ENCODE measurements at regions not wholly inside any gene's neighbourhood (a gene's known extent, or its start where the extent isn't known, plus 50 kb on each side); places are given as distances from the start of the nearest gene placed in this dataset.
A peak's percentile ranks its signal among the peaks of the same experiment; 100 is the strongest.

DNA sequence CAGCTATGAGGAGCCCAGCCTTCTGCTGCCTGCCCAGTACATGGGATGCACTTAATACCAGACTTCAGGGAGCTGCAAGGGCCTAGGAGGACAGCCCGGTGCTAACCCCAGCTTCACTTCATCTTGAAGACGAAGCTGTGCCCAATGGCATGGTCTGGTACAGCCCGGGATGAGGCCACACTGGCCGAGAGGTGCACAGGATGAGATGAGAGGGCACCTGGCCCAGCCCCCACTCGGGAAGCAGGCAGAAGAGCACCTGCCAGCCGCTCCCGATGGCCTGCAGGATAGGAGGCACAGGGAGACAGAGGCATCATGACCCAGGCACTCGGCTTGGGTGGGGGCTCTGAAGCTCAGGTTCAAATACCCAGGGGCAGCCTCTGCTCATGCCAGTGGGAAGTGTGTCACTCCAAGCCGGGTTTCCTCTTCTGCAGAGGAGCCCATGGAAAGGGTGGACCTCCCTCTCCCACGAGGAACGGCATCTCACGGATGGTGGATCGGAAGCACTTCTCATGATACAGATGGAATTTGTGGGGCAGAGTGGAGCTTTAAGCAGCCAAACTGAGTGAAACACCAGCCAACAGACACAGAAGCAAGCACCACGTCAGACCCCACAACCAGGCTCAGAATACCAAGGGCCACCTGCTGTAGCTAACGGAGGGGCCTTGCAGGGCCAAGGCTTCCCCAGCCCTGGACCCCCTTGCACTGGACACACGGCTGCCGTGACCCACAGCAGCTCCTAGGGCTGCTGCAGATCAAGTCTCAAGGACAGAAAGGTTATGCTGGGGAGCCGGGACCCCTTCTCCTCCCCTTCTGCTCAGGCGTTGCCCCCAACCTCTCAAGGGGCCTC, 875.2 kb downstream of the BRD1 start:
- no peak for DNase-seq

DNA sequence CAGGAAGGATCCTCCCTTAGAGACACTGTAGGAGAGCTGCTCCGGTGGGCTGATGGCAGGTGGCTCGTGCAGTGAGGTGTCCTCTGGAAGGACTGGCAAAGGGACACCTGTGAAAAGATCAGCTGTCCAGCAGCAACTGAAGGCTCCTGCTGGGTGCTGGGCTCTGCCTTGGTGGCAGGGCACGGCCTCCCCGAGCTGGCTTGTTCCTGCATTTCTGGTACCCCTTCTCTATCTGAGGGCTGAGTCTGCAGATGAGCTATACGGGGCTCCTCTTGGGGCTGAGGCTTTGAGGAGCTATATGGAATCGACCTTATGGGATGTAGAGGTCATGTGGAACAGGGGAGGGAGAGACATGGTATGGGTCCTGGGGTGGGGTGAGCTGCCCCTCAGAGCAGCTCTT, 875.8 kb downstream of the BRD1 start:
- DNase-seq: no peak

DNA sequence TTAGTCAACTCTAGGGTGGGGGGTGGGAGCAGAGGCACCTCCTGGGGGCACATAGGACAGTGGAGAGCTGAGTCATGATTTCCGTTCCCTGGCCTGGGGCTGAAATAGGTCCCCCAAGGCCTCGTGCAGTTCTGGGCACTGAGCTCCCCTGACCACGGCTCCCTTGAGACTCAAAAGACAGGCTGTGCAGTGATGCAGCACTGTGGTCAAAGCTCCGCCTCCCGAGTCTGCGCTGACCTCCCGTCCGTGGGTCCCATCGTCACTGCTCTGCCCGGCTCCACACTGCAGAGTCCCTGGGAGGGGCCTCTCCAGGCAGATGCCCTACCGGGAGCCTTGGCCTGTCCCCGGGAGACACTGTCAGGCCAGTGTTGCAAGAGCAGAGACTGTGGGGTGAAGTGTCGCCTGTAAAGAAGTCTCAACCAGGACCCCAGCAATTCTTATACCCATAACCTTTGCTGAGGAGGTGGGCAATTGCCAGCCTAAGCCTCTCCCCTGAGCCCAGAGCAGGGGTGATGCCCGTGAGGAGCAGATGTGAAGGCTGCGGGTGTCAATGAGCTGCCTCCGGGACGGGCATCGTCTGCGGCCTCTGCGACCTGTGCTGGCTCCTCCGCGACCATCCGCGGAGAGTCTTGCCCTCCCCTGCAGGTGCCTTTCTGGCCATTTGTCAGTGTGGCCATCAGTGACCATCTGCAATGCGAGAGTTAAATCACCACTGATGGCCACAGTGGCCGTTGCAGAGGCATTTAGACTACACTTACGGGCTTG, 877.3 kb downstream of the BRD1 start:
- DNase-seq: no peak

DNA sequence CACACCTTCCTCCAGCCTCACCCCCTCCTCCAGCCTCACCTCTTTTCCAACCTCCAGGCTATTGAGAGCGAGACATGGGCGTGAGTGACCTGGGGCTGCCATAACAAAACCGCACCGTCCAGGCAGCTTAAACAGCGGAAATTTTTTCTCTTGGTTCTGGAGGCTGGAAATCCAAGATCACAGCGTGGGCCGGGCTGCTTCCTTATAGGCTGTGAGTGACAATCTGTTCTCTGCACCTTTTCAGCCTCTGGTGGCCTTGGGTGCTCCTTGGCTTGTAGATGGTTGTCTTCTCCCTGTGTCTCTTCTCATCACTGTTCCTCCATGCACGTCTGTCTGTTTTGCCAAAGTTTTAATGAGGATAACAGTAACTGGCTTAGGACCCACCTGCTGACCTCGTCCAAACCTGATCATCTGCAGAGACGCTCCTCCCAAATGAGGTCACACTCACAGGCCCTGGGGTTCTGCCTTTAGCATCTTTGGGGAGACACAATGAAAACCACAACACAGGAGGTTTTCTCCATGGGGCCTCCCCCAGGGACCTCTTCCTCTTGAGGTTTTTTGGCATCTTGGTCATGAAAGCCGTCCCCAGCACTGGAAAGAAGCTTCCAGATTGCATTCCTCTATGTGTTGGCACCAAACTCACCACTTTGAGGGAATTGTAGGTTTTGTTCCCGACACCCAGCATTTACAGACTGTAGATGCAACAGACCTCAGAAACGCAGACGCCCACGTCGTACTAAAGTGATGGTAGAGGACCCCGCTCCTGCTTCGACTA, 878.1 kb downstream of the BRD1 start:
- DNase-seq: no peak

DNA sequence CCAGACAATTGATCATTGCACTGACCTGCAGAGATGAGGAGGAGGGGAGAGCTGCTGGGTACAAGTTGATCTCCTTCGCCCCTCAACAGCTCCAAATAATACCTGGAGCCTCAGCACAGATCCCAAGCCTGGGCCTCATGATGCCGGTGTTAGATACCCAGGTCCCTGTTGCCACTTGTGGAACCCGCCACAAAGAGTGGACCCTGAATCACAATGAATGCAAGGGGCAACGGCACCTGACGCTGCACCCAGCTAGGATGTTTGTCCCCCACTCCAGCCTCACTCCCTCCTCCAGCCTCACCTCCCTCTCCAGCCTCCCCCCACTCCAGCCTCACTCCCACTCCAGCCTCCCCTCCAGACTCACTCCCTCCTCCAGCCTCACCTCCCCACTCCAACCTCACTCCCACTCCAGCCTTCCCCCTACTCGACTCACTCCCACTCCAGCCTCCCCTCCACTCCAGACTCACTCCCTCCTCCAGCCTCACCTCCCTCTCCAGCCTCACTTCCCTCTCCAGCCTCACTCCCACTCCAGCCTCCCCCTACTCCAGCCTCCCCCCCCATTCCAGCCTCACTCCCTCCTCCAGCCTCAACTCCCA, 879.0 kb downstream of the BRD1 start:
- no peak for DNase-seq

DNA sequence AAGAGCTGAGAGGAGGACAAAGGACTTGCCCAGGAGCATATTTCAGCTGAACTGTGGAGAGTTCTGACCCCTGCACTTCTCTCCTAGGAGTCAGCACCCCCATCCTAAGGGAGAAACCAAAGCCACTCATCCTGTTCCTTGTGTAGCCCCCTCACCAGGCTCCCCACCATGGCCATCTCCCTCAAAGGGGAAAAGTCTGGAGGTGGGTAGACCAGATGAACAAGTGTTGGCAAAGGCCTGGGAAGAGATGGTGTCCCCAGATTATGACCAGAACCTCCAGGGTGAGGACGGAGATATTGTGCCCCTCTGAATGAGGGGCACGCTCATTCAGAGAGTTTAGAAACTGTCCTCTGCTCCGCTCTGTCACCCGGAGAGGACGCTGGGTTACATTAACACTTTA, 880.0 kb downstream of the BRD1 start:
- DNase-seq: no peak

DNA sequence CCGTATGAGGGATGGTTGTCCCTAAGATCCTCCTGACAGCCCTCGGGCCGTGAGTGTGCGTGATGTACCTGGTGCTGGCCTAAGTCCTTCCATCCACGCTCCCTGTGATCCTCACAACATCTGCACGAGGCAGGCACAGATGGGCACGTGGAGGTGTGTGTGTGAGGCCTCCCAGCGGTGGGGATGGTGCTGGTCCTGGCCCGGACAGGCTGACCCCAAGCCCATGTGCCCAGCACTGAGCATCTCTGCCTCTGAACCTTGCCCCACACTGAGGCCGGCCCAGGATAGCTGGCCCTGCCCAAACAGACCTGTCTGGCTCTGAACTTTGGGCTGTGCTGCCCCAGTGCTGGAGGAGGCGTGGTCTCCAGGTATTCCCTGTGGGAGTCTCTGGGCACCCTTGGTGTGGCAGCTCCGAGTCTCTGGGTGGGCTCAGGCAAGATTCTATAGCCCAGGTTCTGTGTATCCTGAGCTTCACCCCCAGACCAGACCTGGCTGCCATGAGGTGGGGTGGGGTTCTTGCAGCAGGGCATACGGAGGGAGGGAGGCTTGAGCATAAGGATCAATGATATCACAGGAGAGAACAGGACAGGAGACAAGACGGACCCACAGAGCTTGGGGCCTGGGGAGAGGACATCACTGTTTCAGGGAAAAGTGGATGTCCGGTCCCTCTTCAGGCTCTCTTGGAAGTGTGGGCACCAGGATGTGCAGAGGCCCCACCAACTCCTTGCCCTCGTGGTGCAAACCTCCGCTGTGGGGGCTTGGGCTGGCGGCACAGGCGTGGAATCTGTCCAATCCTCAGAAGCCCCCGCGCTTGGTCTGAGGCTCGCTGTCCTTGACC, 881.8 kb downstream of the BRD1 start:
- no peak for DNase-seq

DNA sequence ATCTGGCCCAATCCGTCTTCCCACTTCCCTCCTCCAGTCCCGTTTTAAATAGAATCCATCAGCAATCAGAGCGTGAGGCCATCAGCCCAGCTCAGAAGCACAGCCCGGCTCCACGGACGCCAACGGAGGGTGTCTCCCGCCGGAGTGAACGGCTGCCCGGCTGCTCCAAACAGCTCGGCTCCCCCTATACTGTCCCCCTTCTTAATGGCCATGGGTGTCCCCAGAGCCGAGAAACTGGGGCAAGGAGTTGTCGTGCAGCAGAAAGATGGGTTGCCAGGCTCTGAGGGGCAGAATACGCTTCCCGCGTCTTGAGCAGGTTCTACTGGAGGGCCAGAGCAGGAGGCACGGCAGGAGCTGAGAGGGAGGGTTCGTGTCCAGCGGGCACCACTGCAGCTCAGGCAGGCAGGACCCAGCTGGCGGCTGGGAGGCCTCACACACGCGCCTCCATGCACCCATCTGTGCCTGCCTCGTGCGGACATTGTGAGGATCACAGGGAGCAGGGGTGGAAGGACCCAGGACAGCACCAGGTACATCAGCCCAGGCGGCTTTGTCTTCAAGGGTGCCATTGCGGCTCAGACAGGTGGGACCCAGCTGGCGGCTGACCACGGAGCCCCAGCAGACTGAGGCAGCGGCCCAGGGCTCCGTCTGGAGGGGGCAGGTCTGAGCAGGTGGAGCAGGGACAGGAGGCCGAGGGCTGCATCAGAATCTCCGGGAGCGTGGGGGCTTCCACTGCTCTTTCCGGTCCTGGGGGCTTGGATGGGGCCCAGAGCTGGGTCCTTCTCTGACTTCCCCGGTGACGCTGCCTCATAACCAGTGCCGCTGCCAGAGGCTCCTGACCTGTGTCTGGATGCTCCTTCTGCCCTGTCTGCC, 882.7 kb downstream of the BRD1 start:
- DNase-seq: no peak

DNA sequence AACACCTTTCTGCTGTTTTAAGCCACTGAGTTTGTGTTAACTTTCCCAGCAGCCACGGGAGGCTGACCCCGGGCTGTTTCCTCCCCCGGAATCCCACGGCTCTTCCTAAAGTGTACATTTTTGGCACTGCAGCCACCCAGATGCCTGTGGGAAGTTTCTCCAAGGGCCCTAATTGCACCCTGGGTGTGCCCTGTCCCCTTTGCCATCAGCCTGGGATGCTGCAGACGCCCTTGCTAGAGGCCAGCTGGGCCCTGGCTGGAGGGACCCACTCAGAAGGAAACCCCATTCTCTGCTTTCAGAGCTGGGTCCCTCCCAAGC, 883.3 kb downstream of the BRD1 start:
- no peak for DNase-seq

DNA sequence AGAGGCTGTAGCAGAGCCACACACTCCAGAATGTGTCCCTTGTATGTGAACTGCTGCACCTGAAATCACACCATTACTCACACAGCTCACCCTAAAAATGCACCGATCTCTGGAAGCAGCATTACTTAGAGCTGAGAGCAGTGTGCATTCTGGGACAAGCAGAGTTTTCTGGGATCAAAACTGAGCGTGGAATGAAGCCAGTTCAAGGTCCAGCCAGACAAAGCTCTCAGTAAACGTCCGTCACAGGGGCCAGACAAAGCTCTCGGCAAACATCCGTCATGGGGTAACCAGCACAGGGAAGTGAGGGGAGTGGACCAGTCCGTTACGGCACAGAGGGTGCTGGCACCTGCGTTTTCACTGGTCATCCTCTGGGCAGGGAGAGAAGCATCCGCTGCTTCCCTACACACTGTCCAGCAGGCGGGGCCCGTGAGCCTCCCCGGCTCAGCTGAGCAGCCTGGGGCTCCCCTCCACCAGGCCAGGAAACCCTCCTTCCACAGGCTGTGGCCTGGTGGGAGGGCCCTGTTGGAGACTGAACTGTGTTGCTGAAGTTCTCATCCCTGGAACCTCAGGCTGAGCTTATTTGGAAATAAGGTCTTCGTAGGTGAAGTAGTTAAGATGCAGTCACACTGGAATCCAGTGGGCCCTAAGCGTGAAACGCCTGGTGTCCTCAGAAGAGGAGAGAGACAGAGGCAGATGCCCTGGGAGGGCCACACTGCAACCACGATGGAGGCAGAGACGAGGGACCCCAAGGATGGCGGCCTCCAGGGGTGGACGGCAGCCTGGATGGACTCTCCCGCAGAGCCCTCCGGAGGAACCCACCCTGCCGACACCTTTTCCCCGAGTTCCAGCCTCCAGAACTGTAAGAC, 883.9 kb downstream of the BRD1 start:
- DNase-seq: peak; percentile 7

DNA sequence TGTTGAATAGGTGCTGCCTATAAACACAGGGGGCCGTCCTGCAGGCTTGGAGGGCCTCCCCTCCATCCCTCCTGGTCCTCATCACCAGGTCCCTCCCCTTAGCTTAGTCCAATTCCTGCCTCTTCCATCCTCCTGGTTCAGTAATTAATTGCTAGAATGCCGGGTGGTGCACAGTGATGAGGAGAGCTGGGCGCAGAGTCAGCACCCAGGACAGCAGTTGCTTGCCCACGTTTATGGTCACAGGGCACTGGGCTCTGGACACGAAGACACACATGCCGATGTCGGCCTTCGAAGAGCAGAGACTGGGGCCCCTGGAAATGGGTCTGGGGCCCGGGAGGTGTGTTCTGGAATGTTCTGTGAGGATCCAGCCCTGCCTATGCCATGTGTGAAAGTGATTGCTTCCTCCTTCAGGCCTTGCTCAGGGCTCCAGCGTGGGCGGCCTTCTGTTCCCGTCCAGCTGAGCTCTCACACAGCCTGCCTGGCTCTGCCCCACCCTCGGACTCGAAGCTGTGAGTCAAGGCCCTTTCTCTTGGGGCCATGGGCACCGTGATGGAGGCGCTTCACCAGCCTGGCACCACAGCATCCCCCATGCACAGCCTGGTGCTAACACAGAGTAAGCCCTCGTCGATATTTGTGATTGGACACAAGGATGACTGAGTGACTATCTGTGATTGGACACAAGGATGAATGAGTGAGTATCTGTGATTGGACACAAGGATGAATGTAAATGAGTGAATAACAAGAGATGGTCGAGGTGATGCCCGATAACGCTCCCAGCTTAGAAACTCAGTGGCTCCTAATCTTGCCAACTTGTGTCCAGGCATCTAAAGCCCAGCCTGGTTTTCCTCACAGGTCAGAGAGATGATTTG, 884.7 kb downstream of the BRD1 start:
- DNase-seq: no peak

DNA sequence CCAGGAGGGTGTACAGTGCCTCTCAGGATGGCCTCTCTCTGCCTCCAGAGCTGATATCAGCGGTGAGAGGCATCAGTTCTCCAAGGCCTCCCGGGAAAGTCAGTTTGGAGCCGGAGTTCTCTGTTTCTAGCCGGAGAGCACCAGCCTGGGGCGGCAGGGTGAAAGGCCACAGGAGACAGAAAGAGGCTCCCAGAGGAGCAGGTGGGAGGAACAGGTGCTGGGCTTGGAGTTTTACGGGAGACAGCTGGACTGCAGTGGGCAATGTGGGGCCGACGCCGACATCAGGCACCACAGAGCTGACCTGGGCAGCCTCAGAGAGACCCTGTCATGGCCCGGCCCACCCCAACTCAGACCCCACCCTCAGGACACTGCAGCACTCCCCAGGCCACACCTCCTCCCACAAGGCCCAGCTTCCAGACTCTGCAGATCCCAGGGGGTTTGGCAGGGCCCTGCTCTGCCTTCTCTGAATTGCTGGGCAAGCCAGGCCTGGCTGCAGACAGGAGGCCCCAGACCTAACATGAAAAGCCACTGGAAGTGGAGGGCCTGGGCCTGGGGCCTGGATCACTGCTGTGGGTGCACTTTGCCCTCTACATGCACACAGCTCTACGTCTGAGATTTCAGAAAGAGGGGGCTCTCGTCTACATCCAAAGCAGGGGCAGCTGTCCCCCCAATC, 885.6 kb downstream of the BRD1 start:
- DNase-seq: no peak

DNA sequence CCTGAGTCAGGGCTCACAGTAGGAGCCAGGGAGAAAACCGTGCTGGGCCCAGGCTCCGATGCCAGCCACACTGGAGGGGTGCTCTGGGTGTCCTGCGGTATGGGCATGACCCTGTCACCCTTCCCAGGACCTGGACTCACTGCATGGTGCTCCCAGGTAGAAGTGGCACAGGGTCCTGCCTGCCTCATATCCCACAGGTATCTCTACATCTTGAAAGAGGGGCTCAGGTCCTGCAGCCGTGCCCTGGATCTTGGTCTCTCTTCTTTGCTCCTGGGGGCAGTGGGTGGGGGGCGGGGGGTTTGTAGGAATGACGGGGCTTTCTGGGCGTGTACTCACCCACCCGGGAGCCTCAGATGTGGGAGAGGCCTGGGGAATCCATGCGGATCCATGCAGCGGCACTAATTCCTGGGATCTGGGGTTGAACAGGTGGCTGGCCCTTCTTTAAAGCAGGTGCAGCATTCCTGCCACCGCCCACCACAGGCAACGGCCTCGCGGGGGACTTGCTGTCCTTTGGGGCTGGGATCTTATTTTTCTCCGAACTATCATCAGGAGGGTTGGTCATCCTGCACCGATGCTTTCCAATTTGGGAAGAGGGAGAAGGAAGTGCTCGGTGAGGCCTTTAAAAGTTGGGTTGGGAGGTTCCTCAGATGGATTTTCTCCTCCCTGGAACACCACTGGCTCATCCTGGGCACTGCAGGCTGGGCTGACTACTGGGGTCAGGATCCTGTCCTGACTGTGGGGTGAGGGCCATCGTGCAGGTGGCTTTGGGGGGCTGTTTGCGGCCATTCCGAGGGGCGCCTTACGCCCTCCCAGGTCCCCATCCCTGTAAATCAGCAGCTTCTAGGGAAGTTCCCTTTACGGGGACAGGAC, 886.4 kb downstream of the BRD1 start:
- no peak for DNase-seq

DNA sequence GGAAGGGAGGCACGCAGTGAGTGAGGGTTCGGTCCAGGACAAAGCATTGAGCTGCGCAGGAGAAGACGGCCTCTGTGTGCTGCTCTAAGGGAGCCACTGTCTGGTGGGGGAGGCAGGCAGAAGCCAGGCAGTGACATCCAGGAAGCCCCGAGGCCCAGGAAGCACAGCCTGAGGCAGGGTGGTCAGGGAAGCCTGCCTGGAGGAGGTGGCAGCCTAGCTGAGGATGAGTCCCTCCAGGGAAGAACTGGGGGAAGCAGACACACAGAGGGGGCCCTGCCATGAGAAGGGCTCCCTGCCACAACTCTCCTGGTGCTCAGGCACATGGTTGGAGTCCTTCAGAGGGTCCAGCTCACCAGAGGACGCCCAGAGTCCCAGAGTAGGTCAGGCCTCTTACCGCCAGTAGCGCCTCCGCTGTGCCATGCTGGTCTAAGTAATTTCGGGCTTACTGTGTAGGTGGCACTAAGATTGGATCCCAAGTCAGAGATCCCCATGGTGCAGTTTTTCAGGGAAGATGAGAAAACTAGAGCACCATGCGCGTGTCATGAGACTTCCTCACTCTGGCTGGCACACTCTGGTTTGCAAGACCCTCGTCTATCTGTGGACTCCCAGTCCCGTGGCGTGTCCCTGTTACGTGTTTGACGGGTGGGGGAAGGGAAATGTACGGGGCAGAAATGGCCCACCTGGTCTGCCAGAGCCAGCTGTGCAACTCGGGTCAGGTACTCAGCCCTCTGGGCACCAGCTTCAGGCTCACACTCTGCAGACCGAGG, 887.2 kb downstream of the BRD1 start:
- DNase-seq: no peak

DNA sequence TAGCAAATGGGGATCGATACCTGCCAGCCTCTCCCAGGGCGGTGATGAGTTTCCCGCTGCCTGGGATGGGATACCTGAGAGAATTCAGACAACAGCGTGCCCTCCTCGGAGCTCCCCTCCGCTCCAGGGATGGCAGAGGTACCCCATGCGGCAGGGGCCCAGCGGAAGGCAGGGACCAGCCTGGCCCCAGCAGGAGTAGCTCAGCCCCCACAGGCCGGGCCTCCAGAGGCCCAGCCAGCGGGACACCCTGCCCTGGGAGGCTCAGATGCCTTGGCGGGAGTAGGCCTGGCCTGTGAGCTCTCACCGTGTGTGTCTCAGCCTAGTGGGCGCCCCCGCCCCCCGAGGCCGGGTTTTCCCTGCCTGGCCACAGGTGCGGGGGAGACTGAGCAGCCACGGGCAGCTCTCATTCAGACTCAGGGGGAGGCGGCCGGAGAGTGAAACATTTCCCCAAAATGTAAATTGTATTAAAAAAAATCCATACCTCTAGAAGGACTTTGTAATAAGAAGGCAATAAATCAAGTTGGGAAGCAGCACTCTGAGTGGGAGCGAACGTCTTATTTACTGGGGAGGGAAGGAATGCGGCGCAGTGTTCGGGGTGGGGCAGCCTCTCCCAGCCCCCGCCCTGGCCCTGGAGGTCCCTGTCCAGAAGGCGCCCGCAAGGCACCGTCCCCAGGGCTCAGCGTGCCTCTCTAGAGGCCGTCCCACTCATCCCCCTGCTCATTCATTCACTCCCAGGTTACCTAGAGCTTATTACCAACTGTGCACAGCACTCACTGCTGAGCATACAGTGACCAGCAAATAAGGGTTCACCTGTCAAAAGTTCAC, 888.0 kb downstream of the BRD1 start:
- no peak for DNase-seq

DNA sequence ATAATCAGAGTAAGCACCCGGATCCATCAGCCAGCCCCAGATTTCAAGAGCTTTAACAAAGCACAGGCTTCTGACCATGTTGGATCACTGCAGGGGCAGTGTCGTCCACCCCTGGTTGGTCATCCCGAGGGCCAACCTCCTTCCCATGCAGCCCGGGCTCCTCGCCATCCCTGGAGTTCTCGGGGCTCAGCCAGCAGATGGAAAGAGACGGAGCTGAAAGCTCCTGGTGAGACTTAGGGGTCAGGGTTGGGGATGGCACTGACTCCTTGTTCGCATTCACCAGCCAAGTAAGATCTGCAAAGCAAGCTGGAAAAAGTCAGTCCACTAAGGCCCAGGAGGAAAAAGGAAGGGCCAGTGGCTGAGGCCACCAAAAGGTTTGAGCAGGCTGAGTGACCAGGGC, 888.9 kb downstream of the BRD1 start:
- no peak for DNase-seq
